Prostate gland (tissue), 2 donors: ENCODE measurements at regions not wholly inside any gene's neighbourhood (a gene's known extent, or its start where the extent isn't known, plus 50 kb on each side); places are given as distances from the start of the nearest gene placed in this dataset.

Source experiments
- CTCF ChIP-seq, 4 experiments: fragments of 200-600 bp in 2 of 4; fragments of 450-650 bp in 2 of 4; sonication (generic) in 2 of 4; IDR thresholded peaks; 1 replicate in 3 of 4; 2 replicates in 1 of 4; pipeline ENCODE4 v1.5.1; 2016 to 2019; ENCODE audit warnings: antibody characterized with exemption in 4 of 4, mild to moderate bottlenecking in 2 of 4, moderate library complexity in 2 of 4
- POLR2A ChIP-seq: fragments of 450-650 bp; IDR thresholded peaks from one replicate; pipeline ENCODE4 v1.6.1; 2016; ENCODE audit warnings: antibody characterized with exemption, mild to moderate bottlenecking
- POLR2AphosphoS5 ChIP-seq: sonication (generic); formaldehyde crosslinking; IDR thresholded peaks from one replicate; pipeline ENCODE4 v1.6.1; 2017; ENCODE audit warnings: antibody characterized with exemption

- TF ChIP-seq CTCF (IDR thresholded peaks at IDR 0.05) (no peak), POLR2A (no peak), POLR2AphosphoS5 (no peak)
Measured at GRCh38 chr9:135259273-135259672, 171.8 kb downstream of the OLFM1 start.
